Activated naive CD8-positive, alpha-beta T cell treated with anti-CD3 and anti-CD28 coated beads, Interleukin-2, amount 50 U/mL, for 24 hours (primary cell): ENCODE measurements at regions not wholly inside any gene's neighbourhood (a gene's known extent, or its start where the extent isn't known, plus 50 kb on each side); places are given as distances from the start of the nearest gene placed in this dataset.

Experiments used
- ATAC-seq: fragments of 150-1000 bp; cut with Tn5 transposase; one replicate; pipeline ENCODE4 v1.10.0; 2021
- DNase-seq: peaks from one replicate; pipeline ENCODE4 v3.0.0; 2021
- H3K27ac Mint-ChIP-seq: one replicate; pipeline ENCODE4 v1.8.0; 2021; ENCODE audit warnings: mild to moderate bottlenecking, mixed read lengths
- H3K27me3 Mint-ChIP-seq: one replicate; pipeline ENCODE4 v1.8.0; 2021; ENCODE audit warnings: mixed read lengths
- H3K36me3 Mint-ChIP-seq: one replicate; pipeline ENCODE4 v1.8.0; 2021; ENCODE audit warnings: low read depth, mixed read lengths
- H3K4me1 Mint-ChIP-seq: one replicate; pipeline ENCODE4 v1.8.0; 2021; ENCODE audit warnings: mixed read lengths
- H3K4me3 Mint-ChIP-seq: one replicate; pipeline ENCODE4 v1.8.0; 2021; ENCODE audit warnings: mild to moderate bottlenecking, moderate library complexity, mixed read lengths
- H3K9me3 Mint-ChIP-seq: one replicate; pipeline ENCODE4 v1.8.0; 2021; ENCODE audit warnings: mixed read lengths

GRCh38 chr2:220887271-220887870 is 684.7 kb downstream of the EPHA4 start:
- H3K27ac Mint-ChIP-seq = no peak overlapping the region
- H3K9me3 Mint-ChIP-seq = peaks cover 4% of the 10 kb centered on the region
- H3K4me3 Mint-ChIP-seq = no peak overlapping the region
- ATAC-seq (no peak), DNase-seq (no peak)
- no peaks in the 10 kb centered on the region for H3K4me1 Mint-ChIP-seq
- no peaks in the 10 kb centered on the region for H3K27me3 Mint-ChIP-seq
- H3K36me3 Mint-ChIP-seq = no peaks in the 10 kb centered on the region

- no peak overlapping the region for H3K27ac Mint-ChIP-seq
- no peak overlapping the region for H3K4me3 Mint-ChIP-seq
- DNase-seq (no peak), ATAC-seq (no peak)
- H3K9me3 Mint-ChIP-seq = peaks cover 4% of the 10 kb centered on the region
- no peaks in the 10 kb centered on the region for H3K27me3 Mint-ChIP-seq
- H3K36me3 Mint-ChIP-seq = no peaks in the 10 kb centered on the region
- H3K4me1 Mint-ChIP-seq = no peaks in the 10 kb centered on the region
Observed at GRCh38 chr2:220887876-220888275, 684.2 kb downstream of the EPHA4 start.

GRCh38 chr2:220890931-220891330 is 681.2 kb downstream of the EPHA4 start:
- H3K27ac Mint-ChIP-seq = no peak overlapping the region
- peaks cover 4% of the 10 kb centered on the region for H3K9me3 Mint-ChIP-seq
- no peaks in the 10 kb centered on the region for H3K36me3 Mint-ChIP-seq
- ATAC-seq = no peak
- H3K4me3 Mint-ChIP-seq = no peak overlapping the region
- H3K4me1 Mint-ChIP-seq = no peaks in the 10 kb centered on the region
- DNase-seq = no peak
- H3K27me3 Mint-ChIP-seq = no peaks in the 10 kb centered on the region

GRCh38 chr2:220891405-220891804 is 680.7 kb downstream of the EPHA4 start:
- H3K36me3 Mint-ChIP-seq = no peaks in the 10 kb centered on the region
- H3K27ac Mint-ChIP-seq = no peak overlapping the region
- no peak overlapping the region for H3K4me3 Mint-ChIP-seq
- DNase-seq = no peak
- H3K27me3 Mint-ChIP-seq = no peaks in the 10 kb centered on the region
- H3K4me1 Mint-ChIP-seq = no peaks in the 10 kb centered on the region
- ATAC-seq = no peak
- H3K9me3 Mint-ChIP-seq = peaks cover 4% of the 10 kb centered on the region

GRCh38 chr2:220892018-220892634 is 680.0 kb downstream of the EPHA4 start:
- no peak overlapping the region for H3K4me3 Mint-ChIP-seq
- no peaks in the 10 kb centered on the region for H3K36me3 Mint-ChIP-seq
- H3K9me3 Mint-ChIP-seq = peaks cover 4% of the 10 kb centered on the region
- ATAC-seq (no peak), DNase-seq (no peak)
- no peaks in the 10 kb centered on the region for H3K27me3 Mint-ChIP-seq
- no peak overlapping the region for H3K27ac Mint-ChIP-seq
- no peaks in the 10 kb centered on the region for H3K4me1 Mint-ChIP-seq

GRCh38 chr2:220893411-220893810 is 678.7 kb downstream of the EPHA4 start:
- Mint-ChIP-seq H3K27me3 (peaks cover 2% of the 10 kb centered on the region), H3K4me1 (no peaks in the 10 kb centered on the region), H3K4me3 (no peak overlapping the region), H3K36me3 (no peaks in the 10 kb centered on the region), H3K27ac (no peak overlapping the region), H3K9me3 (peaks cover 4% of the 10 kb centered on the region)
- ATAC-seq (no peak), DNase-seq (no peak)

- DNase-seq = no peak
Observed at GRCh38 chr2:220894069-220894468, 678.0 kb downstream of the EPHA4 start.

GRCh38 chr2:220899492-220899891 is 672.6 kb downstream of the EPHA4 start:
- no peak overlapping the region for H3K27ac Mint-ChIP-seq
- H3K4me1 Mint-ChIP-seq = no peaks in the 10 kb centered on the region
- DNase-seq (no peak), ATAC-seq (no peak)
- peaks cover 2% of the 10 kb centered on the region for H3K27me3 Mint-ChIP-seq
- no peaks in the 10 kb centered on the region for H3K9me3 Mint-ChIP-seq
- no peaks in the 10 kb centered on the region for H3K36me3 Mint-ChIP-seq
- no peak overlapping the region for H3K4me3 Mint-ChIP-seq

More at GRCh38 chr2:220894069-220894468, 678.0 kb downstream of the EPHA4 start:
- H3K9me3 Mint-ChIP-seq = peaks cover 4% of the 10 kb centered on the region
- no peaks in the 10 kb centered on the region for H3K4me1 Mint-ChIP-seq
- peaks cover 2% of the 10 kb centered on the region for H3K27me3 Mint-ChIP-seq
- no peaks in the 10 kb centered on the region for H3K36me3 Mint-ChIP-seq
- no peak overlapping the region for H3K27ac Mint-ChIP-seq
- H3K4me3 Mint-ChIP-seq = no peak overlapping the region
- ATAC-seq = no peak

GRCh38 chr2:220904015-220904414 is 668.1 kb downstream of the EPHA4 start:
- DNase-seq (no peak), ATAC-seq (no peak)
- no peaks in the 10 kb centered on the region for H3K4me1 Mint-ChIP-seq
- no peak overlapping the region for H3K4me3 Mint-ChIP-seq
- no peaks in the 10 kb centered on the region for H3K27me3 Mint-ChIP-seq
- H3K9me3 Mint-ChIP-seq = no peaks in the 10 kb centered on the region
- H3K27ac Mint-ChIP-seq = no peak overlapping the region
- no peaks in the 10 kb centered on the region for H3K36me3 Mint-ChIP-seq

GRCh38 chr2:220913384-220913783 is 658.7 kb downstream of the EPHA4 start:
- no peak overlapping the region for H3K27ac Mint-ChIP-seq
- no peak overlapping the region for H3K4me3 Mint-ChIP-seq

GRCh38 chr2:220915092-220915623 is 656.9 kb downstream of the EPHA4 start:
- H3K36me3 Mint-ChIP-seq = no peaks in the 10 kb centered on the region

More at GRCh38 chr2:220913384-220913783, 658.7 kb downstream of the EPHA4 start:
- no peak for ATAC-seq
- DNase-seq = no peak
- Mint-ChIP-seq H3K4me1 (no peaks in the 10 kb centered on the region), H3K27me3 (no peaks in the 10 kb centered on the region), H3K36me3 (no peaks in the 10 kb centered on the region), H3K9me3 (no peaks in the 10 kb centered on the region)

GRCh38 chr2:220916931-220917330 is 655.2 kb downstream of the EPHA4 start:
- Mint-ChIP-seq H3K36me3 (no peaks in the 10 kb centered on the region), H3K4me1 (no peaks in the 10 kb centered on the region), H3K9me3 (peaks cover 3% of the 10 kb centered on the region), H3K27me3 (no peaks in the 10 kb centered on the region), H3K27ac (no peak overlapping the region), H3K4me3 (no peak overlapping the region)
- DNase-seq (no peak), ATAC-seq (no peak)

More at GRCh38 chr2:220915092-220915623, 656.9 kb downstream of the EPHA4 start:
- Mint-ChIP-seq H3K4me3 (no peak overlapping the region), H3K4me1 (no peaks in the 10 kb centered on the region), H3K9me3 (peaks cover 3% of the 10 kb centered on the region), H3K27ac (no peak overlapping the region), H3K27me3 (no peaks in the 10 kb centered on the region)
- ATAC-seq = no peak
- no peak for DNase-seq

- no peak overlapping the region for H3K4me3 Mint-ChIP-seq
- peaks cover 3% of the 10 kb centered on the region for H3K36me3 Mint-ChIP-seq
- no peaks in the 10 kb centered on the region for H3K4me1 Mint-ChIP-seq
Observed at GRCh38 chr2:220930271-220931076, 641.6 kb downstream of the EPHA4 start.

GRCh38 chr2:220931491-220931890 is 640.6 kb downstream of the EPHA4 start:
- Mint-ChIP-seq H3K4me3 (no peak overlapping the region), H3K9me3 (peaks cover 8% of the 10 kb centered on the region), H3K4me1 (no peaks in the 10 kb centered on the region), H3K27ac (no peak overlapping the region), H3K27me3 (no peaks in the 10 kb centered on the region), H3K36me3 (peaks cover 3% of the 10 kb centered on the region)
- DNase-seq = no peak
- no peak for ATAC-seq

More at GRCh38 chr2:220930271-220931076, 641.6 kb downstream of the EPHA4 start:
- H3K9me3 Mint-ChIP-seq = peaks cover 14% of the 10 kb centered on the region
- no peaks in the 10 kb centered on the region for H3K27me3 Mint-ChIP-seq
- ATAC-seq (no peak), DNase-seq (no peak)
- no peak overlapping the region for H3K27ac Mint-ChIP-seq

GRCh38 chr2:220932041-220932440 is 640.1 kb downstream of the EPHA4 start:
- no peak overlapping the region for H3K27ac Mint-ChIP-seq
- H3K9me3 Mint-ChIP-seq = peaks cover 3% of the 10 kb centered on the region
- H3K4me3 Mint-ChIP-seq = no peak overlapping the region
- no peak for DNase-seq
- H3K36me3 Mint-ChIP-seq = peaks cover 1% of the 10 kb centered on the region
- H3K4me1 Mint-ChIP-seq = no peaks in the 10 kb centered on the region
- H3K27me3 Mint-ChIP-seq = no peaks in the 10 kb centered on the region
- ATAC-seq = no peak
